Liver (tissue), 3 donors: ENCODE measurements at regions not wholly inside any gene's neighbourhood (a gene's known extent, or its start where the extent isn't known, plus 50 kb on each side); places are given as distances from the start of the nearest gene placed in this dataset.

Source experiments
- CTCF ChIP-seq: fragments of 150-350 bp; IDR thresholded peaks from 2 replicates; pipeline ENCODE4 v1.5.1; 2017; ENCODE audit warnings: improper control_type of control experiment, low read depth, low read length; ENCODE audit not compliant: missing input control
- FOXA2 ChIP-seq: IDR thresholded peaks from 2 replicates; pipeline ENCODE4 v1.6.1; 2016; ENCODE audit warnings: antibody characterized with exemption
- GABPA ChIP-seq, 2 donors: IDR thresholded peaks in 1 of 2; conservative IDR thresholded peaks in 1 of 2; 2 replicates each; pipeline ENCODE4 v1.6.1; 2016; ENCODE audit warnings: antibody characterized with exemption in 2 of 2, mild to moderate bottlenecking in 1 of 2, moderate library complexity in 1 of 2
- HNF4G ChIP-seq: IDR thresholded peaks from 2 replicates; pipeline ENCODE4 v1.6.1; 2016; ENCODE audit warnings: antibody characterized with exemption
- REST ChIP-seq: IDR thresholded peaks from 2 replicates; pipeline ENCODE4 v1.6.1; 2016; ENCODE audit warnings: antibody characterized with exemption, mild to moderate bottlenecking
- YY1 ChIP-seq: IDR thresholded peaks from 2 replicates; pipeline ENCODE4 v1.6.1; 2016; ENCODE audit warnings: antibody characterized with exemption, mild to moderate bottlenecking
- donor health status: healthy.
- donor health status: healthy.

GRCh38 chr6:1190366-1190765 lies 121.5 kb upstream of the FOXQ1 start:
- TF ChIP-seq CTCF (no peak), REST (no peak), YY1 (no peak), HNF4G (no peak), GABPA (IDR thresholded peaks at IDR 0.05 in 1 of 2, conservative IDR thresholded peaks at IDR 0.05 in 1 of 2) (no peak), FOXA2 (no peak)
